GM19025 (cell line): ENCODE measurements at regions not wholly inside any gene's neighbourhood (a gene's known extent, or its start where the extent isn't known, plus 50 kb on each side); places are given as distances from the start of the nearest gene placed in this dataset.
"Not testable (repeated sequence)": the region's sequence is repeated elsewhere in the genome, so short reads cannot be mapped to it uniquely, and the experiment has no call there.

Source experiments
- ATAC-seq: cut with Tn5 transposase; IDR thresholded peaks from one replicate; pipeline ENCODE4 v1.9.1; 2021; ENCODE audit warnings: mild to moderate bottlenecking, low read depth, moderate library complexity; ENCODE audit not compliant: unreplicated experiment

DNA sequence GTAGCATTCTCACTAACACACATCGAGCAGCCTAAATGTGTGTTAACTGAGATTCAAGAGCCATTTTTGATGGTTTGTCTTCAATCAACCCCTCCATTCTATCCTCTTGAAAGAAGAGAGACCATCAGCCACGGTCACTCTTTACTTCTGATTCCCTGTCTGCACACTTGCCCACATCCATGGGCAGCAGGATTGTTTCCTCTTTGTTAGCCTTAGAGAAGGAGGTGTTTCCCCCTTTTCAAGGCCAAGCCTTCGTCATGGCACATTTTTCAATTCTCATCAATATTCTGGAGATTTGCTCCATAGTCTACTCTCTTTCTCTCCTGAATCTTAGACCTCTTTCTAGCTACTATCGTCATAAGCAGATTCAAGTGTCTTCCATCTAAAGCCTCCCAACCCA, 522.4 kb upstream of the NAALADL2 start:
- no peak for ATAC-seq

DNA sequence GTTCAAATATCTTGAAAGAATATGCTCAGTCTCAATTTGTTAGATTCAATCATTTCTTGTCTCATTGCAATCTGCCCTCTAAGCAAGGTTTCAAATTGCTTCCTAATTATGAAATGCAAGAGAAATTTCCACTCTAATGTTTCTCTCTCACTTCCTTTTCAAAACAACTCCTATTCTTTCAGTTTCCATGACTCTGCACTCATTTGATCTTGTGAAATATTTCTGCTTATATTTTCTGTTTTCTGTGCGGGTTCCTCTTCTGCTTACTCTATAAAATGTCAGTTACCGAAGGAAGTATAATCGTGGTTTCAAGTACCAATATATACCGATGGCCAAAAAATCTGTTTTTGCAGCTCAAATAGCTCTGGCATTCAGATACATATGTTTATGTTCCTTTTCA, 521.9 kb upstream of the NAALADL2 start:
- ATAC-seq: no peak

DNA sequence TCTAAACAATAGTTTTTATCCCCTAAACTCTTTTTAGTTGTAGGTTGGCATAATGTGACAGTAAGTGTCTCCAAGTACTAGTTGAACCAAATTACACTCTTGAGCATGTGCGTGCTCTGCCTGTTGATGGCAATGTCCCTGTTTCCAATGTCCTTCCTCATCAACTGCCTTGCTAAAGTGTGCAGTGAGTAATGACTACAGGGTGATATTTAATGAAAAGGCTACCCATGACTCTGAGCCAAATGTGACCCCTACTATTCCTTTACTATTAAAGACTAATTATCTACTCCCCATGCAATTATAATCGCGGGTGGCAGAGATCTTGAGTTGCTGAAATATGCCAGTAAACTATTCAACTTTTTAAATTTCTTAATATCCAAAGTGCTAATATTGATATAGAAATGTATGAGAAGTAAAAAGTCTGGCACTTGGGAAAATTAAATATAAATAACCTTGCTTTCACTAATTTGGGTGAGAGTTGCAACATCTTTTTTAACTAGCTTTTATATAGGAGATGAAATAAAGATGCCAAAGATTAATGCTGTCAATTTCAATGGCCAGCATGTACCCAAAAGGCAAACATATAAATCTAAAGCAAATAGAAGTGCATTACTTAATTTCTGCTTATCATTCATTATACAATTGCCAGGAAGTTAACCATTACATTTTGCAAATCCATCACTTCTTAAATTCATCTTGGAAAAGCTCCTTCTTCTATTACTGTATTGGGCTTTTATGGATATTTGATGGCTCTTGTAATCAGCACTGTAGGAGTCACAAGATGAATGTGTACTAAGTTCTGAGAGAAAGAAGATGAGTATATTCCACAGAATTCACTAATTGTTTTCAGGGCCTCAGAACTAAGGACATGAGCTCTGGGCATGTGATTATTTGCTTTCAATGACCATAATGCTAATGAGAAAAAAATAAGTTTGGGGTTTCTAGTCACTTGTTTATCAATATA, 518.2 kb upstream of the NAALADL2 start:
- no peak for ATAC-seq

DNA sequence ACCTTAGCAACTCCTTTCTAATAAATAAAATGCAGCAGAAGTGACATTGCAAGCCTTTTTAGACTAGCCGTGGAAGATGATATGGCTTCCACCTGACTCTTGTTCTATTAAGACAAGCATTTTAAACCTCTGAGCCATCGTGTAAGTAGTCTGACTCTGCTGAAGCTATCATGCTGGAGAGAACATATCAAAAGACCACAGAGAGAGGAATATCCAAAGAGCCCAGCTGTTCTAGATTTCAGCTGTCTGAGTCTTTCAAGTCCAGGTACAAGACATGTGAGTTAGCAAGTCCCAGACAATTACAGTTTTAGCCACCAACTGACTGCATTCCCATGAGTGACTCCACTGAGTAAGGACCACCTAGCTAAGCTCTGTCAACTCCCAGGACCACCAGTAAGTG, 517.0 kb upstream of the NAALADL2 start:
- no peak for ATAC-seq

DNA sequence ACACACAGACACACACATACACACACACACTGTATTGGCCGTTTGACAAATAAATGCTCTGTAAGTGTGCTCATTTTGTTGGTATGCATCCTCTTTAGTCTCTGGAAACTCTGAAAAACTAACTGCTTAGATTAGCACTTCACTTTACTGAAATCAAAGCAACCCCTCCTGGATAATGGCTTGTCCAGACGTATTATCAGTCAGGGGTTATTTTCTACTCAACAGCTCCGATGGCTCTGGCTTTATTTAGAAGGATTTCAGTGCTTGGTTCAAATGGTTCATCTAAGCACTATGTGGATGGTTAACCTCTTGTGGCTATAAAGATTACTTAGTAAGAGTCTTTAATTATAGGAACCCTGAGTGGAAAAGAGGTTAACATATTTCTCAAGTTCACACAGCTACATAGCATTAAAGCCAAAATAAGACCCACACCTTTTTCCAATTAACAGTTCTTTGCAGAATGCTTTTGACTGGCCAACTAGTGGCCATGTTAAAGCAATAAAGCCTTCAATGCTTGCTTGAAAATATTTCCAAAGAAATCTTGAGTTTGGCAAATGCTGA, 516.1 kb upstream of the NAALADL2 start:
- no peak for ATAC-seq

DNA sequence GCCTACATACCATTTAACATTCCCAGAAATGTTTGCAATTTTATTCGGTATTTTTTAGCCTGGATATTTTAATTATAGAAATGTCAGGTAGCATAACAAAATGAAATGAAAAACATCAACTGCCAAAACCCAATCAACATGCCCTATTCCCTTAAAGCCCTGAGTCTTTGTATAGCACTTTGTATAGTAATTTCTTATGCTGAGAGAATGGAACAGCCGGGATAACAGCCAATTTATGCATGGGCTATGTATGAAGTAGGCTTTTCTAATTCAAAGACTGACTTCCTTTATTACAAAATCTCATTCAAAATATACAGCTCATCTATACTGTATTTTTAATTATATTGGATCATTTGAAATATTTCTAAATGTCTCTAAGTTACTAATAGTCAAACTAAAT, 513.0 kb upstream of the NAALADL2 start:
- ATAC-seq: no peak

DNA sequence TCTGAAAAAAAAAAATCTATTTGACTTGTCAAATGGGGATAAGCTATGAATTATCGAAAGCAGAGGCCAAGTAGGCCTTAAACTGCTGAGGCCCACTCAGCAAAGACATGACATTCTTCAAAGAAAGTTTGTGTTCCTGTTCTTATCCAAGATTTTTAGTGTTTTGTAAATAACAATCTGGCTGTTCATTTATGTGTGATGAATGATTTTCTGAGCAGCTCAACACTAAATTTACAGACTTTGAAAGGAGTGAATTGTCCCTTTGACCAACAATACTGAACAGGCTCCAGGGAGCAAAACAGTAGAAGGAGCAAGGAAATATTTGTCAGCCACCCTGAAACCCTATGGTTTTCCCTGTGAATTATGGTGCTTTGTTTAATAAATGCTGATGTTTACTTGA, 512.6 kb upstream of the NAALADL2 start:
- no peak for ATAC-seq

DNA sequence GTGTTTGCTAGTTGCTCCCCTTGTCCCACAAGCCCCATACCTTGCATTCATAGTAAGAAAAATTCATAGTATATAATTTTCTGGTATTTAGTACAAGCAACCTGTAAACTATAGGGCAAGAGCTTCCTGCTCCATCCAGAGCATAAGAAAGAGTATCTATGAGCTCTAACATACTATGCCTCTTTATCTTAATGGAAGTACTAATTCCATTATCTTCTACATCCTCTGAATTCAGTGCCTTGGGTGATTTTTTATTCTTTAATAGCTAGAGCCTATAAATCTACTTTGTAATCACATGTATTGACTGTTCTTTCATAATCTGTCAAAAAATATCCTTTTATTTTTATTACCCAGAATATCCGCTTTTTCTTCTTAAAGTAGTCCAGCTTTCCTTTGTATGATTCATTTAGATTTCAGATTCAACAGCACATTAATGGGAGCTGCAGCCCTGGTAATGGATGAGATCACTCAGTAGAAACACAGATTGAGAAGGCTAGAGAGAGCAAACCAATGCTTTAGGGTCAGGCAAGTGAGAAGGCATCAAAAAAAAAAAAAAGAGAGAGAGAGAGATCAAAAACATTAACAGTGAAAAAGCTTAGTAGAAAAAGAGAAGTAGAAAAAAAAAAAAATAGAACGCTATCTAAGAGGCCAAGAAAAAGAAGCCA, 511.5 kb upstream of the NAALADL2 start:
- ATAC-seq: no peak

DNA sequence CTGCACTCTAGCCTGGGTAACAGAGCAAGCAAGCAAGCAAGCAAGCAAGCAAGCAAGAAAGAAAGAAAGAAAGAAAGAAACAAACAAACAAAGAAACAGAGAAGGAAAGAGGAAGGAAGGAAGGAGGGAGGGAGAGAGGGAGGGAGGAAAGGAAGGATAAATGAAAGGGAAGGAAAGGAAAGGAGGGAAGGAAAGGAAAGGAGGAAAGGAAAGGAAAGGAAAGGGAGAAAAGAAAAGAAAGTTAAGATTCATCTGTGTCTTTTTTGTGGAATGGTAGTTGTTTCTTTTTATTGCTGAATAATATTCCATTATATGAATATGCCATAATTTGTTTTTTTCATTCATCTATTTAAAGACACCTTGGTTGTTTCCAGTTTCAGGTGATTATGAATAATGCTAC, 506.9 kb upstream of the NAALADL2 start:
- ATAC-seq: no peak

DNA sequence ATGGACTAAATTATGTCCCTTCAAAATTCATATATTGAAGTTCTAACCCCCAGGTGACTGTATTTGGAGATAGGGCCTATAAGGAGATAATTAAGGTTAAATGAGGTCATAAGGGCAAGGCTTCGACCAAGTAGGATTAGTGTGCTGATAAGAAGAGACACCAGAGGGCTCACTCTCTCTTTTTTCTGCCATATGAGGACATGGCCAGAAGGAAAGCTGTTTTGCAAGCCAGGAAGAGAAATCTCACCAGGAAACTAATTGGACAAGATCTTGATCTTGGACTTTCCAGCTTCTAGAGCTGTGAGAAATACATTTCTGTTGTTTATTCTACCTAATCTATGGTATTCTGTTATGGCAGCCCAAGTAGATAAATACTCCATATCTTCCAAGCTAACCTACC, 503.6 kb upstream of the NAALADL2 start:
- no peak for ATAC-seq

DNA sequence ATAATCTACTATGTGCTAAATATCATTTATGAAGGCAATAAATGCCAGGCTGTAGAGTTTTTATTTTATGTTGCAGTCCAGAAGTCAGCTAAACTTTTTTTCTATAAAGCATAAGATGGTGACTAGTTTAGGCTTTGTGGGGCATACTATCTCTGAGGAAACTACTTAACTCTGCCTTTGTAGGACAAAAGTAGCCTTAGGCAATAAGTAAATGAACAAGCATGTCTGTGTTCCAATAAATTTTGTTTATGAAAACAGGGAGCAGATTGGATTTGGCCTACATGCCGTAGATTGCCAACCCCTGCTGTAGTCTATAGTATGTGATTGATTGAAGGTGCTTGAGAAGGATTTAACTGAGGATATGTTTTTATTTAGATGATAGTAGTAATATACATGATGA, 502.5 kb upstream of the NAALADL2 start:
- no peak for ATAC-seq

DNA sequence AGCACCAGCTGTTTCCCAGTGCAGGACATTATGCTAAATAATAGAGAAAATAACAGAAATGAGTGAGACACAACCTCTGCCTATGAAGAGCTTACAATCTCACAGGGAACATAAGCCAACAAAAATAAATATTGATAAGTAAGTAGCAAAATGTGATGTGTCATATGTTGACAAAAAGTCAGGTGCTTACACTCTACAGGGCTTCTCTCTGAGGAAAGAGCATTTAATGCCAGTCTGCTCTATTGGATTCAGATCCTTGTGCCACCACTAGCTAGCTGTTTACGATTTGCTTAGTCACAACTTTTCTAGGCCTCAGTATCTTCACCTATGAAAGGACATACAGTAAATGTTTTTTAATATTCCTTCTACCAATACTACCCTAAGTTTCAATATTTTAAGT, 500.9 kb upstream of the NAALADL2 start:
- no peak for ATAC-seq

DNA sequence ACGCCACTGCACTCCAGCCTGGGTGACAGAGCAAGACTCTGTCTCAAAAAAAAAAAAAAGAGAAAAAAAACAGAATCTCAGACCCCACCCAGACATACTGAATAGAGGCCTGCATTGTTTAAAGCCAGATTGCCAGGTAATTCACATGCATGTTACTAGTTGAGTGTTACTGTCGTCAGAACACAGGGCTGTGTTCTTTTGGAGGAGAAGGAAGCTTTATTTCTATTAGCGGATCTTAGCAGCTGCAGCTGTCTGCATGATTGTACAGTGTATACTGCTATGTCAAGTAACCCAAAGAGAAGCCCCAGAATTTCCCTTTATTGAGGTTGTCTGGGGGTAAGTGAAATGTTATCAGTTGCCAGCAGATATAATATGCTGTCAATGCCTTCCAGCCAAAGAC, 496.6 kb upstream of the NAALADL2 start:
- ATAC-seq: no peak

DNA sequence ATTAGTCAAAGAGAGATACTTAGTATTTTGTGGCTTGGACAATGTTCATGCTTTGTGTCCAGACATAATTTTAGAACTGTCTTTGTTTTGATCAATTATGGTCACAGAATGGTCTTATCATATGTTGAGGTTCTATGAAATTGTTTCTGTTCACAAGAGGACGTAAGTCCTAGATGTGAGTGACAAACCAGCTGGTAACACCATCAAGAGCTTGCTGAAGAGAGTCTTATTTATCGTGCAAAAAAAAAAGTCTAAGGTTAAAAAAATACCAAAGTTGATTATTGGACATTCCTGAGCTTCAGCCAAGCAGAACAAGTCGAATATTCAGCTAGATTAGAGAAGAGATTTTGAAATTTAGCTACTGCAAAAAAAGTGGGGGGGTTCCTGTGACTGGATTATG, 495.9 kb upstream of the NAALADL2 start:
- no peak for ATAC-seq

DNA sequence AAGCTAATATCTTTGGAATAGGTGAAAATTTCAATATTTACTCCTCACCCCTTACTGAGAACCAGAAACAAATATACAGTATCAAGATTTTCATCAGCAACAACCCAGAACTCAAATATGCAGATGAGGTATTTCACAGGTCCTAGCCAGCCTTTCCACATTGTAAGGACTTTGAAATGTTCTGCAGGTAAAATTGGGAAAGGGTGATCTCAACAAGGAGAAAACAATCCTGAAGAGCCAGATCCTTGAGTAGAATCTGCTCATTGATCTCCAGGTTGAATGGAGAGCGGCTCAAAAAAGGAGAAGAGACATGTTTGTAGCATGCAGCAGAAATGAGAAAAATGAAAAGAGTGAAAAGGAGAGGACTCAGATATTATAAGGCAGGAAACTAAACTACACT, 493.3 kb upstream of the NAALADL2 start:
- ATAC-seq: no peak

DNA sequence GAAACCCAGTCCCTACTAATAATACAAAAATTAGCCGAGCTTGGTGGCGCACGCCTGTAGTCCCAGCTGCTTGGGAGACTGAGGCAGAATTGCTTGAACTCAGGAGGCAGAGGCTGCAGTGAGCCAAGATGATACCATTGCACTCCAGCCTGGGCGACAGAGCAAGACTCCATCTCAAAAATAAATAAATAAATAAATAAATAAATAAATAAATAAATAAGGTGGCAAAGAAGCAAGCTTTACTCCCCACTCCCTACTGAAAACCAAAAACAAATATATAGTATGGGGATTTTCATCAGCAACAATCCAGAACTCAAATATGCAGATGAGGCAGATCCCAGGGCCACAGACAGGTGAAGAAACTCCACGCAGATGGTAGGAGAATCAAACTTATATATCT, 492.2 kb upstream of the NAALADL2 start:
- not testable (repeated sequence) for ATAC-seq

DNA sequence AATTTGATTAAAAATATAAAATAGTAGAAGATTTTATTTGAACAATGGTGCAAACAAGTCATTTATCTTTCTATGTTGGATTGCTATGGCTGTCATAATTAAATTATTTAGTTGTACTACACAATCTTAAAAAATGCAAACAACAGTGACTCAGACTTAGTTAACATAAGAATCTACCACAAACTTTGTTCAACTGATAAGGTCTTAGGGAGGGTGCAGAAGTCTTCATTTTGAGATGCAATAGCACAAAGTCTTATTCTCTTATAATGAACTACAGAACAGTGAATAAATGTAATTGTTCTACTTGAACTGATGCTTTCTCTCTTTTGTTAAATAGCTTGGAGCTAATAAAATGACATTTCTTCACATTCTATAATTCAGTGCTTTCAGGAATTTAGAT, 482.8 kb upstream of the NAALADL2 start:
- ATAC-seq: no peak

DNA sequence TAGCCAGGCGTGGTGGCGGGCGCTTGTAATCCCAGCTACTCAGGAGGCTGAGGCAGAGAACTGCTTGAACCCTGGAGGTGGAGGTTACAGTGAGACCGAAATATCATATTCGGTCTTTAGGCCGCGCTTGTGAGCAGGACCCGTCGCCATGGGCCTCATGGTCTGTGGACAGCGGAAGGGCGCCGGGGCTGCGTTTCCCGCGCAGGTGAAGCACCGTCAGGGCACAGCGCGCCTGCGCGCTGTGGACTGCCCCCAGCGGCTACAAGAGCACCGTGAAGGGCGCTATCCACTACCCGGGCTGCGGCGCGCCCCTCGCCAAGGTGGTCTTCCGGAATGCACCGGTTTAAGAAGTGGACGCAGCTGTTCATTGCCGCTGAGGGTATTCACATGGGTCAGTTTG, 482.0 kb upstream of the NAALADL2 start:
- no peak for ATAC-seq

DNA sequence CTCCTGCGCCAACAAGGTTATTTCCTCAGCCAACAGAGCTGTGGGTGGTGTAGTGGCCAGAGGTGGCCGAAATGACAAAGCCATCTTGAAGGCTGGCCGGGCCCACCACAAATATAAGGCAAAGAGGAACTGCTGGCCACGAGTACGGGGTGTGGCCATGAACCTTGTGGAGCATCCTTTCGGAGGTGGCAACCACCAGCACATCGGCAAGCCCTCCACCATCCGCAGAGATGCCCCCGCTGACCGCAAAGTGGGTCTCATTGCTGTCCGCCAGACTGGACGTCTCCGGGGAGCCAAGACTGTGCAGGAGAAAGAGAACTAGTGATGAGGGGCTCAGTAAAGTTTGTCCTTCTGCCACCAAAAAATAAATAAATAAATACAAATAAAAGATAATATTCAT, 481.4 kb upstream of the NAALADL2 start:
- ATAC-seq: no peak

DNA sequence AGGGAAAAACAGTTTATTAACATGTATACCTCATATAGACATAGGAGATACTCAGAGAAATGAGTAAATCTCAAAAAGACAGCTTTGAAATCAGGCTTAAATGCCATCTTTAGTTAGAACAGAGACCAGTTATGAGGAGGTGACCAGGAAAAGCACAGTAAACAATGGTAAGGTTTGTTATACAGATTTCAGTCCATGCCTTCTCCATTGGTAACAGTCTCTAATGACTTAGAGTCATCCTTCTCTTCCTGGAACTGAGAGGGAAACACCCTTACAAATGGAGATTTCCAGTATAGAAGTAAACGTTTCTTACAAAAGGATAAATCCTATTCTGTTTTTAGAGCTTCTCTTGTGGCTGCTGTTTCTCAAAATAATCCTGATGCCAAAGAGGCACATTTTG, 476.3 kb upstream of the NAALADL2 start:
- ATAC-seq: no peak

DNA sequence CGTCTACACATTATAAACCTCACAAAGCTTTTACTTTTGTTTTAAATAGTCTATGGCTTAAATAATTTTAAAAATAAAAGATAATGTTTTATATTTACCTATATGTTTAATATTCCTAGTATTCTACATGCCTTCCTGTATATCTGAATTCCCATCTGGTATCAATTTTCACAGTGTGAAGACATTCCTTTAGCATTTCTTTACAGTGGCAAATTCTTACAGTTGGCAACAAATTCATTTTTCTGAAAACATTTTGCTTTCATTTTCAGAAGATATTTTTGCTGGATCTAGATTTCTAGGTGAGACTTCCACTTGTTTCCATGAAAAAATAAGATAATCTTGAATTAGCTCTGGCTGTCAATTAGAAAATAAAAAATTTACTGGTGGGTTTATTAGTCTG, 471.4 kb upstream of the NAALADL2 start:
- ATAC-seq: no peak

DNA sequence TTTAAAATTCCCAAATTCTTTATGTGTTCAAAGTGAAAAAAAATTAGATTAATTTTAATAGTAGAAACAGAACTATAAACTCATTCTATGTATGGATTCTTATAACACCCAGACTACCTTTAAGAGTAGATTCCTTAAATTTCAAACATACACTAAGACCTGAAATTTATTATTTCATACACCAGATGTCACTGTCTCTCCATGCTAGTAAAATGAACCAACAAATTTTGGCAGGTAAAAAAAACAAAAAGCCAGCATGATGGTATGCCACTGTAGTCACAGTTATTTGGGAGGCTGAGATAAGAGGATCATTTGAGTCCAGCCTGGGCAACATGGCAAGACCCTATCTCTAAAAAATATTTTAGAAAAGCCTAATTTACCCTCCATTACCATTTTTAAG, 461.3 kb upstream of the NAALADL2 start:
- ATAC-seq: no peak
